HepG2 (cell line): ENCODE measurements at regions not wholly inside any gene's neighbourhood (a gene's known extent, or its start where the extent isn't known, plus 50 kb on each side); places are given as distances from the start of the nearest gene placed in this dataset.

Source experiments
- ATAC-seq: fragments of 200-7000 bp; cut with Tn5 transposase; 3 replicates; pipeline ENCODE4 v1.9.1; 2020; ENCODE audit warnings: mild to moderate bottlenecking, moderate library complexity
- BruUV-seq: library from RNA; stranded (reverse); fragments of 400-500 nt; replicated peaks from 2 replicates; lab custom pipeline; 2021; lab: Mats Ljungman, UMichigan
- CTCF ChIA-PET: fragments of 300-600 bp; formaldehyde crosslinking; extraction: SDS; loops from one replicate; lab custom pipeline; 2021; ENCODE audit warnings: low total read pairs, inconsistent platforms, low intra/inter-chr PET ratio; lab: Yijun Ruan, JAX
- POLR2A ChIA-PET: fragments of 350-600 bp; sonication (Branson Sonifier 250); formaldehyde crosslinking; loops from one replicate; lab custom pipeline; 2020; ENCODE audit warnings: antibody characterized with exemption, inconsistent platforms; lab: Yijun Ruan, JAX
- DNase-seq: peaks from one replicate; pipeline ENCODE4 v3.0.0-alpha.2; 2015; ENCODE audit warnings: low spot score
- FAIRE-seq: peaks from 3 replicates; lab custom pipeline; 2011; peaks lifted over from hg19 to GRCh38; lab: Jason Lieb, UNC
- H2AFZ ChIP-seq: one replicate; pipeline ENCODE4 v1.6.1; 2011; ENCODE audit warnings: low read length, inconsistent platforms
- H3K27ac ChIP-seq: fragments of 300-600 bp; 3 replicates; pipeline ENCODE4 v1.8.0; 2011; ENCODE audit warnings: mixed run types, mild to moderate bottlenecking, mixed read lengths, low read length, inconsistent platforms; ENCODE audit not compliant: insufficient read depth; ENCODE audit errors: extremely low read length
- H3K27me3 ChIP-seq, 2 experiments: fragments of 200-600 bp in 1 of 2; 2 replicates in 1 of 2; 3 replicates in 1 of 2; pipeline versions ENCODE4 v1.6.0 to v1.8.0; 2011; ENCODE audit warnings: low read length in 2 of 2, mild to moderate bottlenecking in 2 of 2, moderate library complexity in 2 of 2, inconsistent platforms in 1 of 2; ENCODE audit not compliant: insufficient read depth in 2 of 2, control insufficient read depth in 1 of 2
- H3K36me3 ChIP-seq, 2 experiments: fragments of 200-600 bp in 1 of 2; replicated peaks in 1 of 2; 2 replicates in 1 of 2; 3 replicates in 1 of 2; pipeline versions ENCODE4 v1.5.1 to v1.8.0; 2011; ENCODE audit warnings: low read length in 2 of 2, inconsistent platforms in 1 of 2; ENCODE audit not compliant: insufficient read depth in 2 of 2, control insufficient read depth in 1 of 2
- H3K4me1 ChIP-seq: 2 replicates; pipeline ENCODE4 v1.5.1; 2012; ENCODE audit warnings: low read length, inconsistent platforms; ENCODE audit not compliant: insufficient read depth
- H3K4me2 ChIP-seq: 2 replicates; pipeline ENCODE4 v1.6.0; 2011; ENCODE audit warnings: low read depth, low read length, inconsistent platforms
- H3K4me3 ChIP-seq, 3 experiments: fragments of 200-600 bp in 1 of 3; sonication (generic), shearing (Covaris generic) in 1 of 3; replicated peaks in 1 of 3; 2 replicates each; pipeline ENCODE4 v1.5.1; 2011 to 2016; ENCODE audit warnings: low read length in 3 of 3, inconsistent platforms in 2 of 3, low read depth in 2 of 3, mild to moderate bottlenecking in 2 of 3, control low read depth in 1 of 3, mixed read lengths in 1 of 3; ENCODE audit not compliant: insufficient read depth in 1 of 3
- H3K79me2 ChIP-seq: one replicate; pipeline ENCODE4 v1.6.1; 2011; ENCODE audit warnings: low read length, inconsistent platforms; ENCODE audit not compliant: insufficient read depth
- H3K9ac ChIP-seq: 2 replicates; pipeline ENCODE4 v1.6.0; 2011; ENCODE audit warnings: mild to moderate bottlenecking, low read depth, low read length, inconsistent platforms; ENCODE audit not compliant: insufficient read depth
- H3K9me3 ChIP-seq: 2 replicates; pipeline ENCODE4 v1.5.1; 2012; ENCODE audit warnings: mild to moderate bottlenecking, low read length
- H4K20me1 ChIP-seq: 2 replicates; pipeline ENCODE4 v1.6.0; 2011; ENCODE audit warnings: inconsistent platforms, mild to moderate bottlenecking, low read length, moderate library complexity; ENCODE audit not compliant: insufficient read depth
- BHLHE40 ChIP-seq: IDR thresholded peaks from 2 replicates; pipeline ENCODE4 v1.6.1; 2011; ENCODE audit warnings: low read length, improper control_type of control experiment
- CENPBD1 ChIP-seq: sonication (generic); formaldehyde crosslinking; IDR thresholded peaks from 2 replicates; pipeline ENCODE4 v1.8.0; 2022; ENCODE audit warnings: missing genetic modification reagents, low read depth, mild to moderate bottlenecking, borderline replicate concordance
- GATAD2A ChIP-seq: IDR thresholded peaks from 2 replicates; pipeline ENCODE4 v1.6.1; 2016
- GMEB1 ChIP-seq: sonication (generic); formaldehyde crosslinking; IDR thresholded peaks from 2 replicates; pipeline ENCODE4 v1.5.1; 2020; ENCODE audit warnings: missing genetic modification reagents, mild to moderate bottlenecking, borderline replicate concordance
- KAT7 ChIP-seq: IDR thresholded peaks from 2 replicates; pipeline ENCODE4 v1.6.1; 2018; ENCODE audit warnings: borderline replicate concordance, missing compliant biosample characterization
- MIXL1 ChIP-seq: IDR thresholded peaks from 2 replicates; pipeline ENCODE4 v1.6.1; 2016
- POGZ ChIP-seq: sonication (generic); formaldehyde crosslinking; IDR thresholded peaks from 2 replicates; pipeline ENCODE4 v1.4.0; 2020; ENCODE audit warnings: mild to moderate bottlenecking, missing genetic modification reagents
- RXRB ChIP-seq: IDR thresholded peaks from 2 replicates; pipeline ENCODE4 v1.6.1; 2016; ENCODE audit warnings: borderline replicate concordance, missing genetic modification reagents, missing compliant biosample characterization
- SNAPC5 ChIP-seq: sonication (generic); formaldehyde crosslinking; IDR thresholded peaks from 2 replicates; pipeline ENCODE4 v1.8.1; 2023; ENCODE audit warnings: mild to moderate bottlenecking, missing genetic modification reagents, borderline replicate concordance
- ZNF224 ChIP-seq: sonication (generic); formaldehyde crosslinking; IDR thresholded peaks from 2 replicates; pipeline ENCODE4 v1.5.0; 2020; ENCODE audit warnings: mild to moderate bottlenecking, missing genetic modification reagents
- ZNF280B ChIP-seq: sonication (generic); formaldehyde crosslinking; IDR thresholded peaks from 2 replicates; pipeline ENCODE4 v1.5.0; 2020; ENCODE audit warnings: missing genetic modification reagents, mild to moderate bottlenecking, borderline replicate concordance
- ZNF296 ChIP-seq: sonication (generic); formaldehyde crosslinking; conservative IDR thresholded peaks from 2 replicates; pipeline ENCODE4 v1.5.0; 2020; ENCODE audit warnings: mild to moderate bottlenecking, missing genetic modification reagents
- ZNF362 ChIP-seq: sonication (generic); formaldehyde crosslinking; IDR thresholded peaks from 2 replicates; pipeline ENCODE4 v1.4.0; 2020; ENCODE audit warnings: missing genetic modification reagents, mild to moderate bottlenecking, borderline replicate concordance
- ZNF446 ChIP-seq: sonication (generic); formaldehyde crosslinking; IDR thresholded peaks from 2 replicates; pipeline ENCODE4 v1.5.0; 2020; ENCODE audit warnings: mild to moderate bottlenecking, missing genetic modification reagents
- ZNF574 ChIP-seq: sonication (generic); formaldehyde crosslinking; IDR thresholded peaks from 2 replicates; pipeline ENCODE4 v1.4.0; 2020; ENCODE audit warnings: missing genetic modification reagents
- WGBS: methylation state at CpG from one replicate; pipeline ENCODE4 v1.1.6; 2017; ENCODE audit warnings: low lambda C conversion rate; 5-methylcytosine and 5-hydroxymethylcytosine counted together
- in situ Hi-C: cut with HindIII; loops from 2 replicates; pipeline ENCODE4 v1.10.0; 2017; ENCODE audit warnings: low pct_unique_long_range_greater_than_20kb; ENCODE audit not compliant: extremely low pct_ligation_motif_present
- intact Hi-C: fragments of 100-400 bp; cut with micrococcal nuclease; formaldehyde crosslinking; loops from one replicate; pipeline ENCODE4 v1.10.0; 2022; ENCODE audit not compliant: unreplicated experiment

- no peak for TF ChIP-seq ZNF574 (CRISPR knock-in tag)
- TF ChIP-seq ZNF224 (CRISPR knock-in tag), result no peak
- no peak for TF ChIP-seq BHLHE40
- no peak for TF ChIP-seq RXRB
- no peak for TF ChIP-seq POGZ
These were observed 453.2 kb upstream of the SOX9 start (continued) for GRCh38 chr17:71667661-71668060.

GRCh38 chr17:71668807-71669206 lies 452.0 kb upstream of the SOX9 start:
- intact Hi-C loops, result no loop called here
- CTCF ChIA-PET, result no interaction called here
- no peak for TF ChIP-seq SNAPC5 (CRISPR knock-in tag)
- no peak for TF ChIP-seq ZNF280B (CRISPR knock-in tag)
- no peak for TF ChIP-seq KAT7
- TF ChIP-seq ZNF296 (CRISPR knock-in tag), result no peak
- TF ChIP-seq ZNF446, result no peak
- TF ChIP-seq ZNF362 (CRISPR knock-in tag), result no peak
- TF ChIP-seq GATAD2A (CRISPR knock-in tag), result no peak
- TF ChIP-seq GMEB1, result no peak
- TF ChIP-seq CENPBD1 (CRISPR knock-in tag), result no peak
- no peak for TF ChIP-seq MIXL1 (CRISPR knock-in tag)

More at GRCh38 chr17:71668807-71669206, 452.0 kb upstream of the SOX9 start:
- no peaks in the 10 kb centered on the region for H3K27me3 ChIP-seq
- FAIRE-seq (no peak), ATAC-seq (no peak), DNase-seq (no peak)
- no peak overlapping the region for H2AFZ ChIP-seq
- POLR2A ChIA-PET, result no interaction called here
- no peak overlapping the region for H3K4me3 ChIP-seq
- no peaks in the 10 kb centered on the region for H3K79me2 ChIP-seq
- no peaks in the 10 kb centered on the region for H3K36me3 ChIP-seq
- in situ Hi-C loops, result no loop called here
- H3K4me2 ChIP-seq, result no peak overlapping the region
- WGBS, result 37% methylated on average over 2 of the region's 2 CpGs
- H3K27ac ChIP-seq, result no peak overlapping the region
- no peaks in the 10 kb centered on the region for H3K4me1 ChIP-seq
- H3K9ac ChIP-seq, result no peak overlapping the region
- no peaks in the 10 kb centered on the region for H4K20me1 ChIP-seq
- peaks cover 14% of the 10 kb centered on the region for H3K9me3 ChIP-seq
- no TSS peak for BruUV-seq
